Heart right ventricle (tissue), 16 donors: ENCODE measurements at regions not wholly inside any gene's neighbourhood (a gene's known extent, or its start where the extent isn't known, plus 50 kb on each side); places are given as distances from the start of the nearest gene placed in this dataset.

ENCODE experiments used
- ATAC-seq, 8 donors: fragments of 200-7000 bp; cut with Tn5 transposase; one replicate each; pipeline ENCODE4 v1.9.1; 2020; ENCODE audit warnings: mild to moderate bottlenecking in 8 of 8, moderate library complexity in 8 of 8, moderate number of reproducible peaks in 1 of 8
- DNase-seq, 2 donors: peaks; one replicate each; pipeline ENCODE4 v3.0.0-alpha.2; 2020
- H3K27ac ChIP-seq, 10 donors: fragments of 200-600 bp; sonication (generic) in 2 of 10; one replicate each; pipeline versions ENCODE4 v1.5.0 to v1.8.0; 2020 to 2022; ENCODE audit warnings: mild to moderate bottlenecking in 3 of 10
- H3K27me3 ChIP-seq, 7 donors: fragments of 200-600 bp; one replicate each; pipeline ENCODE4 v1.8.0; 2021 to 2022; ENCODE audit warnings: mild to moderate bottlenecking in 2 of 7
- H3K36me3 ChIP-seq, 9 donors: fragments of 200-600 bp; sonication (generic) in 1 of 9; one replicate each; pipeline versions ENCODE4 v1.5.0 to v1.8.0; 2020 to 2022; ENCODE audit warnings: mild to moderate bottlenecking in 2 of 9
- H3K4me1 ChIP-seq, 9 donors: fragments of 200-600 bp; sonication (generic) in 1 of 9; one replicate each; pipeline versions ENCODE4 v1.5.0 to v1.8.0; 2020 to 2022; ENCODE audit warnings: mild to moderate bottlenecking in 4 of 9
- H3K4me3 ChIP-seq, 10 donors: fragments of 200-600 bp; sonication (generic) in 2 of 10; one replicate each; pipeline versions ENCODE4 v1.5.0 to v1.8.0; 2020 to 2022; ENCODE audit warnings: mild to moderate bottlenecking in 7 of 10, moderate library complexity in 2 of 10
- H3K9me3 ChIP-seq, 11 donors: fragments of 200-600 bp in 10 of 11; sonication (generic) in 2 of 11; one replicate each; pipeline versions ENCODE4 v1.5.0 to v1.8.0; 2013 to 2022; ENCODE audit warnings: mild to moderate bottlenecking in 2 of 11, control low read depth in 1 of 11, moderate library complexity in 1 of 11
- CTCF ChIP-seq, 9 donors: fragments of 200-600 bp; sonication (generic) in 2 of 9; IDR thresholded peaks; one replicate each; pipeline versions ENCODE4 v1.5.0 to v1.8.0; 2021 to 2022; ENCODE audit warnings: antibody characterized with exemption in 9 of 9, mild to moderate bottlenecking in 5 of 9, moderate library complexity in 1 of 9
- WGBS, 2 donors: extraction: QIAGEN DNeasy Blood & Tissue Kit; methylation state at CpG; one replicate each; pipeline ENCODE4 v1.1.7; 2013; ENCODE audit warnings: inconsistent platforms in 1 of 2; 5-methylcytosine and 5-hydroxymethylcytosine counted together
- intact Hi-C, 10 donors: fragments of 100-400 bp; cut with DNase I; formaldehyde crosslinking; loops; one replicate each; pipeline versions ENCODE4 v1.11.1 to v1.14.2; 2022
- donor health status: Arrhythmogenic right ventricular cardiomyopathy.
- donor health status: ischemic (EF 13 %, LVEDD 7.1; RV severe dilation, severe dysfunction).
- donor health status: healthy with polysubstance abuse.
- donor health status: DM: no; HTN: yes; CAD: no.
- donor health status: DM: no; HTN: no; CAD: no.
- donor health status: ischemic (EF 25% LVEDD 6.9; RV normal size, moderate dysfunction).
- donor health status: ischemic (EF 25% LVEDD 5.7; RV mildly dilated, moderate dysfunction).
- donor health status: healthy.
- donor health status: DM: yes; HTN: yes; CAD: no.
- donor health status: Ischemic cardiomyopathy.
- donor health status: ischemic (EF 35%, LVEDD 5.7; RV mildly dilated, moderate dysfunction).
- donor health status: nonischemic (EF 11% LVEDD 7.7; RV severe dilation, severe dysfunction).
- donor health status: DM: yes; HTN: yes; CAD: no.
- donor health status: PGD.
- donor health status: ischemic (EF 29% LVEDD 5.4; RV normal size, mild dysfunction).
- donor health status: nonischemic (EF 23%, LVEDD 6.1; RV moderate dilation, normal function).

GRCh38 chr4:19720610-19721009 is 531.1 kb upstream of the SLIT2 start:
- no peak for TF ChIP-seq CTCF (IDR thresholded peaks at IDR 0.05)
- no peaks in the 10 kb centered on the region for H3K36me3 ChIP-seq
- no peak overlapping the region for H3K27ac ChIP-seq
- WGBS, 2 donors = 62 to 67% methylated on average over 1 of the region's 1 CpG
- no peak overlapping the region for H3K4me3 ChIP-seq
- no peak for DNase-seq
- intact Hi-C loops = no loop called here
- no peak for ATAC-seq
- peaks cover 0 to 3% (median 0%) of the 10 kb centered on the region in 11 donors for H3K9me3 ChIP-seq
- no peaks in the 10 kb centered on the region for H3K27me3 ChIP-seq
- peaks cover 0 to 6% (median 0%) of the 10 kb centered on the region in 9 donors for H3K4me1 ChIP-seq

- TF ChIP-seq CTCF (IDR thresholded peaks at IDR 0.05) = no peak
- no peak overlapping the region for H3K4me3 ChIP-seq
- no peak for DNase-seq
- no peak overlapping the region for H3K27ac ChIP-seq
- no peaks in the 10 kb centered on the region for H3K27me3 ChIP-seq
- H3K36me3 ChIP-seq = no peaks in the 10 kb centered on the region
- H3K4me1 ChIP-seq = peaks cover 0 to 6% (median 0%) of the 10 kb centered on the region in 9 donors
- intact Hi-C loops = no loop called here
- H3K9me3 ChIP-seq = peaks cover 0 to 3% (median 0%) of the 10 kb centered on the region in 11 donors
- ATAC-seq = no peak
These were observed 531.5 kb upstream of the SLIT2 start for GRCh38 chr4:19720190-19720589.

GRCh38 chr4:19711871-19712270 is 539.8 kb upstream of the SLIT2 start:
- H3K27me3 ChIP-seq = no peaks in the 10 kb centered on the region
- WGBS, 2 donors = 92 to 95% methylated on average over 3 of the region's 3 CpGs
- no peak for TF ChIP-seq CTCF (IDR thresholded peaks at IDR 0.05)
- no peaks in the 10 kb centered on the region for H3K9me3 ChIP-seq
- no peaks in the 10 kb centered on the region for H3K36me3 ChIP-seq
- intact Hi-C loops = no loop called here
- H3K4me3 ChIP-seq = no peak overlapping the region
- no peak overlapping the region for H3K27ac ChIP-seq
- DNase-seq = no peak
- H3K4me1 ChIP-seq = no peaks in the 10 kb centered on the region
- ATAC-seq = no peak

- intact Hi-C loops = no loop called here
- no peak for ATAC-seq
- DNase-seq = no peak
- Histone ChIP-seq H3K9me3 (no peaks in the 10 kb centered on the region), H3K4me3 (no peak overlapping the region), H3K4me1 (no peaks in the 10 kb centered on the region), H3K27me3 (no peaks in the 10 kb centered on the region), H3K36me3 (no peaks in the 10 kb centered on the region), H3K27ac (no peak overlapping the region)
- 26 to 35% methylated on average over 1 of the region's 1 CpG for WGBS, 2 donors
- TF ChIP-seq CTCF (IDR thresholded peaks at IDR 0.05) = no peak
These were observed 543.8 kb upstream of the SLIT2 start for GRCh38 chr4:19707876-19708275.

- H3K4me3 ChIP-seq = no peak overlapping the region
- peaks cover 0 to 6% (median 0%) of the 10 kb centered on the region in 11 donors for H3K9me3 ChIP-seq
- TF ChIP-seq CTCF (IDR thresholded peaks at IDR 0.05) = no peak
- H3K27ac ChIP-seq = no peak overlapping the region
- no peak for DNase-seq
- H3K4me1 ChIP-seq = no peaks in the 10 kb centered on the region
- intact Hi-C loops = no loop called here
- no peaks in the 10 kb centered on the region for H3K36me3 ChIP-seq
- H3K27me3 ChIP-seq = no peaks in the 10 kb centered on the region
- WGBS, 2 donors = 95 to 96% methylated on average over 4 of the region's 4 CpGs
- no peak for ATAC-seq
These were observed 548.3 kb upstream of the SLIT2 start for GRCh38 chr4:19703391-19703790.
